GM10266 (cell line): ENCODE measurements at regions not wholly inside any gene's neighbourhood (a gene's known extent, or its start where the extent isn't known, plus 50 kb on each side); places are given as distances from the start of the nearest gene placed in this dataset.
"Not testable (repeated sequence)": the region's sequence is repeated elsewhere in the genome, so short reads cannot be mapped to it uniquely, and the experiment has no call there.

Source experiments
- DNase-seq: peaks from one replicate; pipeline ENCODE4 v3.0.0; 2012; ENCODE audit errors: extremely low spot score
- CTCF ChIP-seq: IDR thresholded peaks from 2 replicates; pipeline ENCODE4 v1.5.1; 2012; ENCODE audit warnings: mild to moderate bottlenecking, low read depth; ENCODE audit not compliant: control insufficient read depth, insufficient read depth; ENCODE audit errors: missing control alignments

- no peak for TF ChIP-seq CTCF
- DNase-seq = no peak
Measured at GRCh38 chrX:137916090-137916746, 350.3 kb downstream of the ZIC3 start.

GRCh38 chrX:137926090-137926489, 360.2 kb downstream of the ZIC3 start:
- no peak for TF ChIP-seq CTCF
- no peak for DNase-seq

GRCh38 chrX:137929951-137930350, 364.0 kb downstream of the ZIC3 start:
- no peak for TF ChIP-seq CTCF

GRCh38 chrX:137930533-137930932, 364.6 kb downstream of the ZIC3 start:
- no peak for TF ChIP-seq CTCF
- DNase-seq = no peak

More at GRCh38 chrX:137929951-137930350, 364.0 kb downstream of the ZIC3 start:
- no peak for DNase-seq

- DNase-seq = not testable (repeated sequence)
Measured at GRCh38 chrX:137934214-137934613, 368.3 kb downstream of the ZIC3 start.

GRCh38 chrX:137934887-137935286, 369.0 kb downstream of the ZIC3 start:
- DNase-seq = not testable (repeated sequence)

- DNase-seq = no peak
Measured at GRCh38 chrX:137945470-137945869, 379.5 kb downstream of the ZIC3 start.

GRCh38 chrX:137969191-137969590, 403.3 kb downstream of the ZIC3 start:
- TF ChIP-seq CTCF = no peak
- no peak for DNase-seq

More at GRCh38 chrX:137945470-137945869, 379.5 kb downstream of the ZIC3 start:
- TF ChIP-seq CTCF = no peak
